K562 (cell line): ENCODE measurements at regions not wholly inside any gene's neighbourhood (a gene's known extent, or its start where the extent isn't known, plus 50 kb on each side); places are given as distances from the start of the nearest gene placed in this dataset.
A peak's percentile ranks its signal among the peaks of the same experiment; 100 is the strongest.

Source experiments
- BRD4 ChIP-seq: fragments of 200-600 bp; sonication (generic); IDR thresholded peaks from 2 replicates; pipeline ENCODE4 v1.6.1; 2017; ENCODE audit warnings: inconsistent platforms
- NEUROD1 ChIP-seq: fragments of 150-350 bp; IDR thresholded peaks from 2 replicates; pipeline ENCODE4 v1.6.1; 2014; ENCODE audit warnings: borderline replicate concordance, low read length, low read depth; ENCODE audit not compliant: partially characterized antibody
- PHF21A ChIP-seq: fragments of 450-650 bp; IDR thresholded peaks from 2 replicates; pipeline ENCODE4 v1.6.1; 2017; ENCODE audit warnings: low read depth, borderline replicate concordance
- STAT5B ChIP-seq: fragments of 250-450 bp; sonication (Bioruptor Pico); IDR thresholded peaks from 2 replicates; pipeline ENCODE4 v1.8.0; 2021; ENCODE audit warnings: mild to moderate bottlenecking, inconsistent platforms
- TAF15 ChIP-seq: fragments of 200-400 bp; formaldehyde crosslinking; IDR thresholded peaks from 2 replicates; pipeline ENCODE4 v1.6.1; 2017; ENCODE audit warnings: mild to moderate bottlenecking, low read depth, low read length, moderate library complexity
- TEAD4 ChIP-seq, 2 experiments: sonication (generic) in 1 of 2; formaldehyde crosslinking in 1 of 2; IDR thresholded peaks; 2 replicates each; pipeline versions ENCODE4 v1.6.1 to v1.8.0; 2012 to 2022; ENCODE audit warnings: borderline replicate concordance in 1 of 2, inconsistent platforms in 1 of 2, low read length in 1 of 2, mild to moderate bottlenecking in 1 of 2, missing genetic modification reagents in 1 of 2
- ZBTB7A ChIP-seq: IDR thresholded peaks from 2 replicates; pipeline ENCODE4 v1.6.1; 2011; ENCODE audit warnings: low read depth, mild to moderate bottlenecking, low read length, moderate library complexity, borderline replicate concordance; ENCODE audit not compliant: control insufficient read depth
- TF ChIP-seq, protein P1 (sequence below): sonication (generic); formaldehyde crosslinking; IDR thresholded peaks from 2 replicates; pipeline ENCODE4 v1.8.1; 2023; ENCODE audit warnings: mild to moderate bottlenecking, missing genetic modification reagents
- TF ChIP-seq, protein P2 (sequence below): fragments of 450-650 bp; IDR thresholded peaks from 2 replicates; pipeline ENCODE4 v1.6.1; 2016; ENCODE audit warnings: low read depth
- TF ChIP-seq, protein P3 (sequence below), 2 experiments: fragments of 450-650 bp in 1 of 2; sonication (generic) in 1 of 2; formaldehyde crosslinking; conservative IDR thresholded peaks; 2 replicates each; pipeline versions ENCODE4 v1.4.0 to v1.8.1; 2020 to 2022; ENCODE audit warnings: mild to moderate bottlenecking in 1 of 2, missing genetic modification reagents in 1 of 2
- TF ChIP-seq, protein P4 (sequence below): fragments of 250-450 bp; sonication (Bioruptor Pico); IDR thresholded peaks from 2 replicates; pipeline ENCODE4 v1.6.1; 2021; ENCODE audit warnings: mild to moderate bottlenecking
- TF ChIP-seq, protein P5 (sequence below): fragments of 250-450 bp; sonication (Bioruptor Pico); IDR thresholded peaks from 2 replicates; pipeline ENCODE4 v1.9.0; 2021; ENCODE audit warnings: mild to moderate bottlenecking, inconsistent platforms

DNA sequence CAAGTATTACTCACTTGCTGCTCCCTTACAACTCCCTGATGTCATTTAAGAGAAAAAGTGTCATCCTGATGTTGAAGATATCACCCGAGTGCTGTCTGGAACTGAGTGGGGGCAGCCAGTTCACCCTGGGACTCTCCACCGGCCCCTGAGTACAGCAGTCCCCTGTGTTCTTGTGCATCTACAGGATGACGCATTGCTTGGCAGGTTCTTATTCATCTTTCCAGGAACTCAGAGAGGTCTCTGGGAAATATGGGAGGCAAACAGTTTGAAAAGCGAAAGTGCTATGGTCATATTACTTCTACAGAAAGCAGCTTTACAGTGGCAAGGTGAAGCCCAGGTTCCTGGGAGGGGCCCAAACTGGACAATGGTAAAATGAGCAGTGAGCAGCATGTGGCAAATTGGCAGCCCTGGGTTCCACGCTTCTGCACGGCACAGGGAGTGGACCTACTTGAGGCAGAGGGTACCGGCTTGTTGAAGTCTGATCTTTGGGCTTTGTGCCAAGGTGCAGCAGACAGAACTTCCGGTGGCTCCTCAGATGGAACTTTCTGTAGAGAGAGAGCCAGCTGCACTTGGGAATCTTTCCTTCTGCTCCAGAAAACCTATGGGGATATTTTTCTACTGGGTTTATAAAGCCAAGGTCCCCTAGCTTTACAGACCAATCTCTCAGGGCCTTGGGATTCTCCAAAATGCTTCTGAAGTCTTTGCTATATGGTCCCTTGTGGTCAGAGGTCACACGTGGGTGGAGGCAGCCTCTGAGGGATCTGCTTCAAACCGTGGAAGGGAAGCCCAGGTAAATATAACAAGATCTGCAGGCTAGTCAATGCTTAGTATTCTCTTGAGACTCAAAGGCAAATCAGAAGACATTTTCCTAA lies 128.3 kb downstream of the MAP3K7 start (continued):
- TF ChIP-seq, protein P1, sequence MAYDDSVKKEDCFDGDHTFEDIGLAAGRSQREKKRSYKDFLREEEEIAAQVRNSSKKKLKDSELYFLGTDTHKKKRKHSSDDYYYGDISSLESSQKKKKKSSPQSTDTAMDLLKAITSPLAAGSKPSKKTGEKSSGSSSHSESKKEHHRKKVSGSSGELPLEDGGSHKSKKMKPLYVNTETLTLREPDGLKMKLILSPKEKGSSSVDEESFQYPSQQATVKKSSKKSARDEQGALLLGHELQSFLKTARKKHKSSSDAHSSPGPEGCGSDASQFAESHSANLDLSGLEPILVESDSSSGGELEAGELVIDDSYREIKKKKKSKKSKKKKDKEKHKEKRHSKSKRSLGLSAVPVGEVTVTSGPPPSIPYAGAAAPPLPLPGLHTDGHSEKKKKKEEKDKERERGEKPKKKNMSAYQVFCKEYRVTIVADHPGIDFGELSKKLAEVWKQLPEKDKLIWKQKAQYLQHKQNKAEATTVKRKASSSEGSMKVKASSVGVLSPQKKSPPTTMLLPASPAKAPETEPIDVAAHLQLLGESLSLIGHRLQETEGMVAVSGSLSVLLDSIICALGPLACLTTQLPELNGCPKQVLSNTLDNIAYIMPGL (CRISPR knock-in tag): no peak
- TF ChIP-seq, protein P2, sequence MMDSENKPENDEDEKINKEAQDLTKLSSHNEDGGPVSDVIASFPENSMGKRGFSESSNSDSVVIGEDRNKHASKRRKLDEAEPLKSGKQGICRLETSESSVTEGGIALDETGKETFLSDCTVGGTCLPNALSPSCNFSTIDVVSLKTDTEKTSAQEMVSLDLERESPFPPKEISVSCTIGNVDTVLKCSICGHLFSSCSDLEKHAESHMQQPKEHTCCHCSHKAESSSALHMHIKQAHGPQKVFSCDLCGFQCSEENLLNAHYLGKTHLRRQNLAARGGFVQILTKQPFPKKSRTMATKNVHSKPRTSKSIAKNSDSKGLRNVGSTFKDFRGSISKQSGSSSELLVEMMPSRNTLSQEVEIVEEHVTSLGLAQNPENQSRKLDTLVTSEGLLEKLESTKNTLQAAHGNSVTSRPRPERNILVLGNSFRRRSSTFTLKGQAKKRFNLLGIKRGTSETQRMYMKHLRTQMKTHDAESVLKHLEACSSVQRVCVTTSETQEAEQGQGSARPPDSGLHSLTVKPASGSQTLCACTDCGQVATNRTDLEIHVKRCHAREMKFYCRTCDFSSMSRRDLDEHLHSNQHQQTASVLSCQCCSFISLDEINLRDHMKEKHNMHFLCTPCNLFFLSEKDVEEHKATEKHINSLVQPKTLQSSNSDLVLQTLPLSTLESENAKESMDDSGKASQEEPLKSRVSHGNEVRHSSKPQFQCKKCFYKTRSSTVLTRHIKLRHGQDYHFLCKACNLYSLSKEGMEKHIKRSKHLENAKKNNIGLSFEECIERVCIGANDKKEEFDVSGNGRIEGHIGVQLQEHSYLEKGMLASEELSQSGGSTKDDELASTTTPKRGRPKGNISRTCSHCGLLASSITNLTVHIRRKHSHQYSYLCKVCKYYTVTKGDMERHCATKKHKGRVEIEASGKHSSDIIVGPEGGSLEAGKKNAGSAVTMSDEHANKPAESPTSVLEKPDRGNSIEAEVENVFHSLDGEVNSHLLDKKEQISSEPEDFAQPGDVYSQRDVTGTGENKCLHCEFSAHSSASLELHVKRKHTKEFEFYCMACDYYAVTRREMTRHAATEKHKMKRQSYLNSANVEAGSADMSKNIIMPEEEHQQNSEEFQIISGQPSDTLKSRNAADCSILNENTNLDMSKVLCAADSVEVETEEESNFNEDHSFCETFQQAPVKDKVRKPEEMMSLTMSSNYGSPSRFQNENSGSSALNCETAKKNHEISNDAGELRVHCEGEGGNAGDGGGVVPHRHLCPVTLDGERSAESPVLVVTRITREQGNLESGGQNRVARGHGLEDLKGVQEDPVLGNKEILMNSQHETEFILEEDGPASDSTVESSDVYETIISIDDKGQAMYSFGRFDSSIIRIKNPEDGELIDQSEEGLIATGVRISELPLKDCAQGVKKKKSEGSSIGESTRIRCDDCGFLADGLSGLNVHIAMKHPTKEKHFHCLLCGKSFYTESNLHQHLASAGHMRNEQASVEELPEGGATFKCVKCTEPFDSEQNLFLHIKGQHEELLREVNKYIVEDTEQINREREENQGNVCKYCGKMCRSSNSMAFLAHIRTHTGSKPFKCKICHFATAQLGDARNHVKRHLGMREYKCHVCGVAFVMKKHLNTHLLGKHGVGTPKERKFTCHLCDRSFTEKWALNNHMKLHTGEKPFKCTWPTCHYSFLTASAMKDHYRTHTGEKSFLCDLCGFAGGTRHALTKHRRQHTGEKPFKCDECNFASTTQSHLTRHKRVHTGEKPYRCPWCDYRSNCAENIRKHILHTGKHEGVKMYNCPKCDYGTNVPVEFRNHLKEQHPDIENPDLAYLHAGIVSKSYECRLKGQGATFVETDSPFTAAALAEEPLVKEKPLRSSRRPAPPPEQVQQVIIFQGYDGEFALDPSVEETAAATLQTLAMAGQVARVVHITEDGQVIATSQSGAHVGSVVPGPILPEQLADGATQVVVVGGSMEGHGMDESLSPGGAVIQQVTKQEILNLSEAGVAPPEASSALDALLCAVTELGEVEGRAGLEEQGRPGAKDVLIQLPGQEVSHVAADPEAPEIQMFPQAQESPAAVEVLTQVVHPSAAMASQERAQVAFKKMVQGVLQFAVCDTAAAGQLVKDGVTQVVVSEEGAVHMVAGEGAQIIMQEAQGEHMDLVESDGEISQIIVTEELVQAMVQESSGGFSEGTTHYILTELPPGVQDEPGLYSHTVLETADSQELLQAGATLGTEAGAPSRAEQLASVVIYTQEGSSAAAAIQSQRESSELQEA: no peak
- TF ChIP-seq, protein P3, sequence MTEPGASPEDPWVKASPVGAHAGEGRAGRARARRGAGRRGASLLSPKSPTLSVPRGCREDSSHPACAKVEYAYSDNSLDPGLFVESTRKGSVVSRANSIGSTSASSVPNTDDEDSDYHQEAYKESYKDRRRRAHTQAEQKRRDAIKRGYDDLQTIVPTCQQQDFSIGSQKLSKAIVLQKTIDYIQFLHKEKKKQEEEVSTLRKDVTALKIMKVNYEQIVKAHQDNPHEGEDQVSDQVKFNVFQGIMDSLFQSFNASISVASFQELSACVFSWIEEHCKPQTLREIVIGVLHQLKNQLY (CRISPR knock-in tag; conservative IDR thresholded peaks at IDR 0.05): no peak
- TF ChIP-seq STAT5B (CRISPR knock-in tag) (no peak), PHF21A (no peak), ZBTB7A (peak; percentile 33; the same call in 1 of the 2 replicates), NEUROD1 (peak; percentile 46), BRD4 (no peak), TEAD4 (IDR thresholded peaks at IDR 0.05; ENCODE audit: low read length) (0 out of 2 replicates have a peak, but pooled peaks have one; percentile 35), TEAD4 (CRISPR knock-in tag; IDR thresholded peaks at IDR 0.05; ENCODE audit: borderline replicate concordance) (no peak), TAF15 (no peak)
- TF ChIP-seq, protein P4, sequence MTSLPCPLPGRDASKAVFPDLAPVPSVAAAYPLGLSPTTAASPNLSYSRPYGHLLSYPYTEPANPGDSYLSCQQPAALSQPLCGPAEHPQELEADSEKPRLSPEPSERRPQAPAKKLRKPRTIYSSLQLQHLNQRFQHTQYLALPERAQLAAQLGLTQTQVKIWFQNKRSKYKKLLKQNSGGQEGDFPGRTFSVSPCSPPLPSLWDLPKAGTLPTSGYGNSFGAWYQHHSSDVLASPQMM: no peak
- TF ChIP-seq, protein P5, sequence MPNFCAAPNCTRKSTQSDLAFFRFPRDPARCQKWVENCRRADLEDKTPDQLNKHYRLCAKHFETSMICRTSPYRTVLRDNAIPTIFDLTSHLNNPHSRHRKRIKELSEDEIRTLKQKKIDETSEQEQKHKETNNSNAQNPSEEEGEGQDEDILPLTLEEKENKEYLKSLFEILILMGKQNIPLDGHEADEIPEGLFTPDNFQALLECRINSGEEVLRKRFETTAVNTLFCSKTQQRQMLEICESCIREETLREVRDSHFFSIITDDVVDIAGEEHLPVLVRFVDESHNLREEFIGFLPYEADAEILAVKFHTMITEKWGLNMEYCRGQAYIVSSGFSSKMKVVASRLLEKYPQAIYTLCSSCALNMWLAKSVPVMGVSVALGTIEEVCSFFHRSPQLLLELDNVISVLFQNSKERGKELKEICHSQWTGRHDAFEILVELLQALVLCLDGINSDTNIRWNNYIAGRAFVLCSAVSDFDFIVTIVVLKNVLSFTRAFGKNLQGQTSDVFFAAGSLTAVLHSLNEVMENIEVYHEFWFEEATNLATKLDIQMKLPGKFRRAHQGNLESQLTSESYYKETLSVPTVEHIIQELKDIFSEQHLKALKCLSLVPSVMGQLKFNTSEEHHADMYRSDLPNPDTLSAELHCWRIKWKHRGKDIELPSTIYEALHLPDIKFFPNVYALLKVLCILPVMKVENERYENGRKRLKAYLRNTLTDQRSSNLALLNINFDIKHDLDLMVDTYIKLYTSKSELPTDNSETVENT (CRISPR knock-in tag): no peak
